KMS-11 (cell line): ENCODE measurements at regions not wholly inside any gene's neighbourhood (a gene's known extent, or its start where the extent isn't known, plus 50 kb on each side); places are given as distances from the start of the nearest gene placed in this dataset.

Experiments used
- H2AFZ ChIP-seq: fragments of 200-600 bp; sonication (generic); 2 replicates; pipeline ENCODE4 v1.6.1; 2016; ENCODE audit warnings: antibody characterized with exemption, mixed run types, low read depth
- H3K27ac ChIP-seq: fragments of 200-600 bp; sonication (generic); 2 replicates; pipeline ENCODE4 v1.6.1; 2016; ENCODE audit warnings: mild to moderate bottlenecking, mixed run types
- H3K27me3 ChIP-seq: fragments of 200-600 bp; sonication (generic); 2 replicates; pipeline ENCODE4 v1.6.1; 2017; ENCODE audit warnings: mild to moderate bottlenecking, low read depth, mixed run types, moderate library complexity; ENCODE audit not compliant: insufficient read depth
- H3K36me3 ChIP-seq: fragments of 200-600 bp; sonication (generic); 2 replicates; pipeline ENCODE4 v1.6.1; 2017; ENCODE audit warnings: mild to moderate bottlenecking, mixed run types; ENCODE audit not compliant: insufficient read depth
- H3K4me1 ChIP-seq: fragments of 200-600 bp; sonication (generic); 2 replicates; pipeline ENCODE4 v1.6.1; 2016; ENCODE audit warnings: mild to moderate bottlenecking, low read depth, mixed run types; ENCODE audit not compliant: poor library complexity, severe bottlenecking
- H3K4me2 ChIP-seq: fragments of 200-600 bp; sonication (generic); 2 replicates; pipeline ENCODE4 v1.7.0; 2016; ENCODE audit warnings: mild to moderate bottlenecking, mixed run types
- H3K4me3 ChIP-seq: fragments of 200-600 bp; sonication (generic); IDR thresholded peaks from 2 replicates; pipeline ENCODE4 v1.6.1; 2017; ENCODE audit warnings: low read depth, low read length, mixed read lengths; ENCODE audit not compliant: insufficient read depth
- H3K79me2 ChIP-seq: fragments of 200-600 bp; sonication (generic); 2 replicates; pipeline ENCODE4 v1.6.1; 2016; ENCODE audit warnings: low read depth, mixed run types; ENCODE audit not compliant: insufficient read depth
- H3K9ac ChIP-seq: fragments of 200-600 bp; sonication (generic); 2 replicates; pipeline ENCODE4 v1.6.1; 2016; ENCODE audit warnings: mild to moderate bottlenecking, mixed run types
- H4K20me1 ChIP-seq: fragments of 200-600 bp; sonication (generic); 2 replicates; pipeline ENCODE4 v1.6.1; 2016; ENCODE audit warnings: mild to moderate bottlenecking, mixed run types; ENCODE audit not compliant: insufficient read depth
- CTCF ChIP-seq: fragments of 200-600 bp; sonication (generic); conservative IDR thresholded peaks from 2 replicates; pipeline ENCODE4 v1.6.1; 2017; ENCODE audit warnings: low read depth, mild to moderate bottlenecking, antibody characterized with exemption, low read length, moderate library complexity, mixed read lengths

- Histone ChIP-seq H3K4me1 (no peaks in the 10 kb centered on the region), H3K79me2 (no peaks in the 10 kb centered on the region), H3K27ac (no peak overlapping the region), H3K4me2 (no peak overlapping the region), H3K36me3 (no peaks in the 10 kb centered on the region), H4K20me1 (no peaks in the 10 kb centered on the region), H3K27me3 (no peaks in the 10 kb centered on the region), H2AFZ (no peak overlapping the region), H3K4me3 (no peak overlapping the region), H3K9ac (no peak overlapping the region)
- TF ChIP-seq CTCF = no peak
Observed at GRCh38 chr14:53389202-53389601, 236.1 kb upstream of the DDHD1 start.

- Histone ChIP-seq H3K4me2 (no peak overlapping the region), H3K27me3 (no peaks in the 10 kb centered on the region), H3K79me2 (no peaks in the 10 kb centered on the region), H4K20me1 (no peaks in the 10 kb centered on the region), H3K4me1 (no peaks in the 10 kb centered on the region), H3K27ac (no peak overlapping the region), H3K4me3 (no peak overlapping the region), H2AFZ (no peak overlapping the region), H3K36me3 (no peaks in the 10 kb centered on the region), H3K9ac (no peak overlapping the region)
- no peak for TF ChIP-seq CTCF
Observed at GRCh38 chr14:53386362-53386761, 233.2 kb upstream of the DDHD1 start.

DNA sequence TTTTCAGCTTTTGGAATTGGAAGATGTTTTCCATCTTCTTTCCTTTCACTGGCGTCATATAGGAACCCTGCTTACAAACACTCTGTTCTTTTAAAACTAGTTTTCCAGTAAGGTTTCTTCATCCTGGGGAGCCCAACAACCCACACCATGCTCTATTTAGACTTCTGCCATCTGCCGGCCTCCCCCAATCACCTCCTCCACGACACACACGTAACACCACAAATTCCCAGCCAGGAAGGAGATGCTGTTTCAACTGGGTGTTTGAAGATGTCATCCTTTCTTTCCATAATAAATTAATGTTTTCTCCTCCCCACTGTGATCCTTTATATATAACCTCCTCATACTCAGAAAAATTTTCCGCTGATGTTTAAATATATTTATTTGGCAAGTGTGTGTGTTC lies 231.4 kb upstream of the DDHD1 start:
- H3K36me3 ChIP-seq = no peaks in the 10 kb centered on the region
- no peak overlapping the region for H3K9ac ChIP-seq
- TF ChIP-seq CTCF = no peak
- no peak overlapping the region for H3K27ac ChIP-seq
- H3K4me1 ChIP-seq = no peaks in the 10 kb centered on the region
- no peaks in the 10 kb centered on the region for H3K27me3 ChIP-seq
- no peak overlapping the region for H3K4me3 ChIP-seq
- no peaks in the 10 kb centered on the region for H4K20me1 ChIP-seq
- H3K4me2 ChIP-seq = no peak overlapping the region
- H3K79me2 ChIP-seq = no peaks in the 10 kb centered on the region
- H2AFZ ChIP-seq = no peak overlapping the region

DNA sequence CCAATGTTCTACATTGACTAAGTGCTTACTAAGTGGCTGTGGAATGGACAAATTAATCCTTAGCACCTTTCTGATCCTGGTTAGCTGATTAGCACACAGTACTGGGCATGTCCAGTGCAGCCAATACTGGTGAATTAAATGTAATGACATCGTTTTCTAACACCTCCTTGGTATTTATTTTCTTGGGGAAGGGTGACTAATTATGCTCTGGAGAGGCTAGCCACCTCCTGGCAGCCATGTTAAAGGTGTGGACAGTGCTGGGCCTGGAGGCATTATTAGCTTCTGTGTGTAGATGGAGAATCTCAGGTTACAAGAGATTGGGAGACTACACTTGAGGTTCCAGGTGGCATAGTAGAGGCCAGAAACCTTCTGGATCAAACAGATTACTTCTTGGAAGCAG lies 230.9 kb upstream of the DDHD1 start:
- Histone ChIP-seq H3K9ac (no peak overlapping the region), H3K4me3 (no peak overlapping the region), H3K4me2 (no peak overlapping the region), H3K27ac (no peak overlapping the region), H3K27me3 (no peaks in the 10 kb centered on the region), H3K4me1 (no peaks in the 10 kb centered on the region), H4K20me1 (no peaks in the 10 kb centered on the region), H3K36me3 (no peaks in the 10 kb centered on the region), H2AFZ (no peak overlapping the region), H3K79me2 (no peaks in the 10 kb centered on the region)
- no peak for TF ChIP-seq CTCF

DNA sequence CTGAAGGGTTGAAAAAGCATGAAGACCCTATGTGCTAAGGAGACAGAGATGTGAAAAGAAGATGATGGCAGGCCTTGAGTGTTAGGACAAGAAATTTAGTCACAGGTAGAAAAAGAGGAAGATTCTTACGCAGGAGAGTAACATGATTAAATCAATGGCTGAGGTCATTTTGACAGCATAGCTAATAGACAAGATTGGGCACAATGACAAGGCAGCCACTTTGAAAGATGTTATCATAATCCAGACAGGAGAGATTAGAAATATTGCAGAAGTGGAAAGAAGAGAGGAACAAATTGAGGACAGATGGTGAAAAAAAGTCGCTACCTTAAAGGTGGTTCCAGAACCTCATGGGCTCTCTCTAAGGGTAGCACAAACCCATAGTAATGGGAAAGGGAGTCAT lies 228.8 kb upstream of the DDHD1 start:
- Histone ChIP-seq H3K4me1 (no peaks in the 10 kb centered on the region), H3K4me3 (no peak overlapping the region), H2AFZ (no peak overlapping the region), H3K4me2 (no peak overlapping the region), H3K27me3 (no peaks in the 10 kb centered on the region), H3K36me3 (no peaks in the 10 kb centered on the region), H4K20me1 (no peaks in the 10 kb centered on the region), H3K27ac (no peak overlapping the region), H3K79me2 (no peaks in the 10 kb centered on the region), H3K9ac (no peak overlapping the region)
- no peak for TF ChIP-seq CTCF
